H7 (cell line): ENCODE measurements at regions not wholly inside any gene's neighbourhood (a gene's known extent, or its start where the extent isn't known, plus 50 kb on each side); places are given as distances from the start of the nearest gene placed in this dataset.

Experiments
- DNase-seq: peaks from one replicate; pipeline ENCODE4 v3.0.0; 2012
- H3K27me3 ChIP-seq: 2 replicates; pipeline ENCODE4 v1.6.0; 2011; ENCODE audit warnings: mild to moderate bottlenecking, low read length; ENCODE audit not compliant: control insufficient read depth, insufficient read depth
- H3K36me3 ChIP-seq: replicated peaks from 2 replicates; pipeline ENCODE4 v1.5.1; 2011; ENCODE audit warnings: low read length; ENCODE audit not compliant: control insufficient read depth, insufficient read depth
- H3K4me3 ChIP-seq: 2 replicates; pipeline ENCODE4 v1.5.1; 2011; ENCODE audit warnings: low read depth, mild to moderate bottlenecking, control low read depth, low read length, moderate library complexity; ENCODE audit not compliant: insufficient read depth

GRCh38 chr5:88542786-88543185 is 274.1 kb upstream of the TMEM161B start:
- Histone ChIP-seq H3K4me3 (no peak overlapping the region), H3K27me3 (no peaks in the 10 kb centered on the region), H3K36me3 (no peaks in the 10 kb centered on the region)
- no peak for DNase-seq

DNA sequence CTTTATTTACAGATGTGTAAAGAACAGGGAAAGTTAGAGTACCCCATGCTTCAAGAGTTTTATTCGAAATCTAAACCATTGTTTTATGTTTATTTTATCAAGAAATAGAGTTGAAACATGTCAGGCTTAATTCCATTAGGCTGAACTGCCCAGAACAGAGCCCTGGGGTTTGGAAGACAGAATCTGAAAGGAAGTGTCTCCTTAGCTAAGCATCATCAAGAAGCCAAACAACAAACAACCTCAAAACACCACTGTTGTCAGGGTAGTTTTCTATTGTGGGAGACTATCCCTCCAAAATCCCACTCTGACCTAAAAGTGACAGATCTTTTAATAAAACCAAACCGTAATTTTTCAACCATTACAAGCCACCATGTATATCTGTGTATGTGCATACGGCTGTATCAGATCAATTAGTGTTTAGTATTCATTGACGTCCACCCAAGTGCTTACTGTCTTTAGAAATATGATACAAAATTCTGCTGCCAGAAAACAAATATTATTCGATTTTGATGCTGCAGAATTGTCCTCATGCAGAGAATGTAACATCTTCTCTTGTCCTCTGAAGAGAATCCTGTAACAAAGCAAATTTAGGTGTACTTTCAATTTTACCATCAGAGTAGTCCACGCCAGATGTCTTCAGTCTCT is 271.9 kb upstream of the TMEM161B start:
- no peak for DNase-seq
- Histone ChIP-seq H3K36me3 (no peaks in the 10 kb centered on the region), H3K4me3 (no peak overlapping the region), H3K27me3 (no peaks in the 10 kb centered on the region)

DNA sequence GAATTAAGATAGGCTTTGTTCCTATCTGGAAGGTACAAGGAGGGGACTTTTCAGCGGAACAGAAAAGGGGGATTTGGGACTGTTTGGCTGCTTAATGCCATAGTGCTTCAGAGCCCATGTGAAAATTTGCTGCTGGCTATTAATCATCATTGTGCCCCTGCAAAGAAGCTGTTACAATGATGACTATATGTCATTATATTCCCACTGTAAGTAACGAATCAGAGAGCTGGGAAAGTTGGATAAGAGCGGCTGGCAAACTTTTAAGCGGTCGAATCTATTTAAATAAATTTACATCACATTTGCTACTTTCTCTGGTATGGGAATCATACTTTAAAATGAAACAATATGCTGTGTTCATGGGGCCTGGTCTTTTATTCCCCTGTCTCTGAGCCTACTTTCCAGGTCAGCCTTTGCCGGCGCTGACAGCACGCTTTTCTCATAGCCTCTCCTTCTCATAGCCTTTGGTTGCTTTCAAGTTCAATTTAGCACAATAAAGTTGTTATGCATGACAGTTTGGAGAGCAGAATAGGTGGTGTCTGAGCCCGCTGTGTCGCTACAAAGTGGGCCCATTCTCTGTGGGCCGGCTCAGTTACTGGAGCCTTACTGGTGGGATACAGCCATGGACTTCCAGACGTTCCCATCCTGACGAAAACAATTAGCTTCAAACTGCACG is 271.2 kb upstream of the TMEM161B start:
- Histone ChIP-seq H3K4me3 (no peak overlapping the region), H3K36me3 (no peaks in the 10 kb centered on the region), H3K27me3 (no peaks in the 10 kb centered on the region)
- DNase-seq = no peak

- no peak for DNase-seq
- Histone ChIP-seq H3K36me3 (no peaks in the 10 kb centered on the region), H3K27me3 (no peaks in the 10 kb centered on the region), H3K4me3 (no peak overlapping the region)
Observed at GRCh38 chr5:88539026-88539425, 270.4 kb upstream of the TMEM161B start.

- Histone ChIP-seq H3K36me3 (no peaks in the 10 kb centered on the region), H3K4me3 (no peak overlapping the region), H3K27me3 (no peaks in the 10 kb centered on the region)
- no peak for DNase-seq
Observed at GRCh38 chr5:88536146-88536545, 267.5 kb upstream of the TMEM161B start.

DNA sequence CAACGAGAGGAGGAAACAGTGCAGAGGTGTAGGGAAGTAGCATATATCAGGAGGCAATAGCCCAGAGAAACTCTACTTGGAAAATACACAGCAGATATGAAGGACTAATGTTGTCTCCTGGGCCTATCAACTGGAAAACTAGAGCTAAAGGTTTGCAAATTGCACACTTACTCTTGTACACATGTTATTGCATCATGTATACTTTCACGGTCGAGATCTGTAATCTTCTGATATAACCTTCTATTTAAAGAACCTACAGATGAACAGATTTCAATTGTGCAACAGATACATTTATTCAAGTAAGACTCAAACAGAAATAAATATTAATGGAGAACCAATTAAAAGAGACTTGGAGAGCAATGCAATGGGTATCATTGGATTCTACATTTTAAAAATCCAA is 256.3 kb upstream of the TMEM161B start:
- no peak overlapping the region for H3K4me3 ChIP-seq
- no peaks in the 10 kb centered on the region for H3K27me3 ChIP-seq
- no peaks in the 10 kb centered on the region for H3K36me3 ChIP-seq
- DNase-seq = no peak

DNA sequence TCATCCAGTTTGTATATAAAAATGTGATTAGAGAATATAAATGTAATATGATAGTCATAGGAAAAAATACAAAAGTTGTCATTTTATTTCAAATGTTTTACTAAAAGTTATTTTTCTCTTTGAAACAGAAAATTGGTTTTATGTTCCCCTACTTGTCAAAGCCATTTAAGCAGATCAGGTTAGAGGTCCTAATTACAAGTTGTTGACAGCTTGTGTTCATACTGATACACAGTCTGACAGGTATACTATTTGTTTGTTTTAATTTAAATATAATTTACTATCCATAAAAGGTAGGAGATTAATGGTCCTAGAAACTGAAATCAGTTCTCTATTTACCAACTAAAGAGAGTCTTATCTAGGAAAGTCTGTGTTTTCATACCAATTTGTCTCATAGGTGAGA is 250.4 kb upstream of the TMEM161B start:
- no peak for DNase-seq
- Histone ChIP-seq H3K36me3 (no peaks in the 10 kb centered on the region), H3K27me3 (no peaks in the 10 kb centered on the region), H3K4me3 (no peak overlapping the region)

DNA sequence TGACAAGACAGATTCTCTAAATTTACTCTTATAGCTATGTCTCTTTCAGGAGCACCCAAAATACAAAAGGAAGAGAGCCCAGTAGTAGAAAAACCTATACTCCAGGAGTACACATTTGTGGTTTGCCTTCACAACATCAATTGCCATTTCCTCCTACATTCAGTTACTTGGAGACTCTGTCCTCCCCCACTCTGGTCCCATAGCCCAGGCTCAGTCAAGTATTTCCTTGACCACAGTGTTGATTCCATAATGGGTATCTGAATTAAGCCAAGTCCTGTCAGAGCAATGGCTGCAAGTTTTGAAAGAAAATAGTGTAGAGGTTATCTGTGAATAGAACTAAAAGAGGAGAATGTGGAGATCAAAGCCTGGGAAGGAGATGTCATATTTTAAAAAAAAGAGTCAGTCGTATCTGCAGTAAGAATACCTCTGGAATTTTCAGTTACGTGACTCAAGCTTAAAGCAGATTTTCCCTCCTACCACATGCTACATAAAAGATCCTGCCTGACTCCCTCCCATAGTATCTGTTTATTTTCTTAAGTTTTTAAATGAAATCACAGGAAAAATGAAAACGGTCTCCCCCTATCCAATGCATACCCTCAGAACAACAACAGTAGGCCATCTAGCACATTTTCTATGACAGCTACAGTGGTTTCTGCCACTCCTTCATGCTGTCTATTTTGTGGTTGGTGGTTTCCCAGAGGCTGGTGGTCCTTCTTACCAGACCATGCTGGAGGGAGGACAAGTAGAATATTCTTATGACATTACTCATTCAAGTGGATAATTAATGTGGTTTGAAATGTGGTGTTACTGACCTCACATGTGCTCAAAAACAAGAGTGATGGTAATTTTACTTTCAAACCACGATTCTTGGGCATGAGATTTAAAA is 249.7 kb upstream of the TMEM161B start:
- no peak for DNase-seq
- H3K27me3 ChIP-seq = no peaks in the 10 kb centered on the region
- H3K4me3 ChIP-seq = no peak overlapping the region
- no peaks in the 10 kb centered on the region for H3K36me3 ChIP-seq

DNA sequence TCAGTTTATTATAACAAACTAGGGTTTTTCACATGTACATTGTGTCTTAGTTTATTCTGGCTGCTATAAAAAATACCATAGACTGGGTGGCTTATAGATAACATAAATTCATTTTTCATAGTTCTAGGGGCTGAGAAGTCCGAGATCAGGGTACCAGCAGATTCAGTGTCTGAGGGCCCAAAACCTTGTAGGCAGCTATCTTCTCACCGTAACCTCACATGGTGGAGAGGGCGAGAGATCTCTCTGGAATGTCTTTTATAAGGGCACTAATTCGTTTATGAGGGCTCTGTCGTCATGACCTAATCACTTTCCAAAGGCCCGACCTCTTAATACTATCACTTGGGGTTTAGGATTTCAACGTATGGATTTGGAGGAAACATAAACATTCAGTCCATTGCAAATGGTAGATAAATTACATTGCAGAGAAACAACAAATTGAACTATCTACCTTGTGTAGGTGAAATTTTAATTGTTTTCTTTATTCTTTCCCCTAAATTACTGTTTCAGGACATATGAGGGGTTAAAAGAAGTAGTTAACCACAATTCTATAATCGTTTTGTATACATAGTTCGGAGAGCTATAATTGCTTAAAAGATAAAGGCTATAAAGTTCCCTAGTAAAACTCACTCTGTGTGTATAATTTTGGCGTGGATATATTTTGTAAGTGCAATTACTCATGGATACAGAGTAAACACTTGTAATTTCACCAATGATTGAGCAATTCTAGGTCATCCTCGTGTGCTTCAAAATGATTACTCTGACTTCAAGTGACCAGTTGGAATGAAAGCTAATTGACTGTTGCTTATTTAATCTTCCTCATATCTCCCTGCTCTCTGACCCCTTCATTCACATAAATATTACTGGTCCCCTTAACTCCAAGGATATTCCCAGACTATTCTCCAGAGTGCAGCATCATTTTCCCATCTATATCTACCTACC is 247.5 kb upstream of the TMEM161B start:
- no peak overlapping the region for H3K4me3 ChIP-seq
- DNase-seq = no peak
- H3K27me3 ChIP-seq = no peaks in the 10 kb centered on the region
- H3K36me3 ChIP-seq = no peaks in the 10 kb centered on the region

DNA sequence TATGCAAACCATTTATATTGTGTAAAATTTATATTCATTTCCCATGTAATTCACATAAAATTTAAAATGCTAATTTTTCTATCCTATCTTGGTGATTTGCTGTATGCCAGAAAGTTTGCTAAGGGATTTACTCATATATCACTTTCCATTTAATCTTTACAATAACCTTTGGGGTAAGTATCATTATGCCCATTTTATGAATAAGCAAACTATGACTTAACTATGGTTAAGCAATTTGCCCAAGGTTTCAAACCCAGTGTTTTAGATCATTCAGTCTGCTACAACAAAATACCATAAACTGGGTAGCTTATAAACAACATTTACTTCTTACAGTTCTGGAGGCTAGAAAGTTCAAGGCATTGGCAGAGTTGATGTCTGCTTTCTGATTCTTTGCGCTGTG is 246.4 kb upstream of the TMEM161B start:
- no peak for DNase-seq
- Histone ChIP-seq H3K4me3 (no peak overlapping the region), H3K27me3 (no peaks in the 10 kb centered on the region), H3K36me3 (no peaks in the 10 kb centered on the region)

- no peaks in the 10 kb centered on the region for H3K36me3 ChIP-seq
- no peaks in the 10 kb centered on the region for H3K27me3 ChIP-seq
- no peak for DNase-seq
- H3K4me3 ChIP-seq = no peak overlapping the region
Observed at GRCh38 chr5:88509403-88509802, 240.8 kb upstream of the TMEM161B start.

DNA sequence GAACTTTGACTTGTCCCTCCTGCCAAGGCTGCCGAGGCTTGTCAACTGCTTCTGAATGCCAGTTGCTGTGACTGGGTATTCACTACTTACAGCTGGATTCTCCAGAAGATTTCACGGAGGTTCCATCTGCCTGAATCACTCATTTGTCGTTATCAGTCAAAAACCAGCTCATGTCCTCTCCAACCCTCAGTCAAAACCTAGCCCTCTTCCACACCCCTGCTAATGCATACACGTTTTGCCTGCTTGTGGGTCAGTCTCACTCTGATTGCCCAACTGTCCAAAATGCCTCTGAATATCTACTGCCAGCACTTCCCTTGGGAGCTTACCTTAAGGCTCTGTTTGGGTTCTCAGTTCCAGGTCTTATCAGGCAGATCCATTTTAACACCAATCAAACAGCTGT is 238.6 kb upstream of the TMEM161B start:
- DNase-seq = no peak
- H3K36me3 ChIP-seq = no peaks in the 10 kb centered on the region
- H3K4me3 ChIP-seq = no peak overlapping the region
- no peaks in the 10 kb centered on the region for H3K27me3 ChIP-seq

- Histone ChIP-seq H3K36me3 (no peaks in the 10 kb centered on the region), H3K27me3 (no peaks in the 10 kb centered on the region), H3K4me3 (no peak overlapping the region)
- no peak for DNase-seq
Observed at GRCh38 chr5:88503406-88503805, 234.8 kb upstream of the TMEM161B start.

DNA sequence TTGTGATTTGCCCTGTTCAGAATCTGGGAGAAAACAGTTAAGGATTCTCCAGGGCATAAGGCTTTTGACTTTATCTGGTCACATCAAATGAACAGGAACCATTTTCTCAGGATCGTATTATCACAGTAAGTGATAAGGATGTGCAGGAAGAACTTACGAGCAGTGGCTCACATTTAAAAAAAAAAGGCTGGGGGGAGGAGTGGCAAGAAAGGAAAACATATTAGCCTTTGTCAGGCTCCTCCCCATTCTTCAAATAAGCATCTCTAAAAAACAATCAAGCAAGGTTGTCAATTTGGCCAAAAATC is 234.3 kb upstream of the TMEM161B start:
- no peak overlapping the region for H3K4me3 ChIP-seq

More for the DNA sequence above, 234.3 kb upstream of the TMEM161B start:
- H3K27me3 ChIP-seq = no peaks in the 10 kb centered on the region
- no peaks in the 10 kb centered on the region for H3K36me3 ChIP-seq
- no peak for DNase-seq
